ENCODE measurements at regions not wholly inside any gene's neighbourhood (a gene's known extent, or its start where the extent isn't known, plus 50 kb on each side); places are given as distances from the start of the nearest gene placed in this dataset.

DNA sequence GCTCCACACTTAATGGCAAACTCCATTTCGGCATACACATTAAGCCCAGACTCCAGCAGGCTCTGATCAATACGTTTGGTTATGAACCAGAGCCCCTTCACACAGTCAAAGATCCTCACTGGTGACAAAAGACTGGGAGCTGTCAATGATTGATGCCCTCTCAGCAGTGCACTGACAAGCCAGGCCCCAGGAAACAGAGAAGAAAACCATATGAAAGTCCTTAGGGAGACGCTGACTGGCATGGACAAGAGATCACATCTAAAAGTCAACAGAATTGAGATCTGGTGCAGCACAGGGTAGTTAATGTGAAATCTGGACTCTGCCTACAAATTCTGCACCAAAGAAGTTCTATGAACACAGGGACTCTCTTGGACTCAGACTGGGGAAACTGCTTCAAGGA lies 600.9 kb upstream of the NRP1 start:
- no peak overlapping the region for H3K4me3 ChIP-seq (ENCODE audit: low read depth, low read length)
- TF ChIP-seq, protein P1, sequence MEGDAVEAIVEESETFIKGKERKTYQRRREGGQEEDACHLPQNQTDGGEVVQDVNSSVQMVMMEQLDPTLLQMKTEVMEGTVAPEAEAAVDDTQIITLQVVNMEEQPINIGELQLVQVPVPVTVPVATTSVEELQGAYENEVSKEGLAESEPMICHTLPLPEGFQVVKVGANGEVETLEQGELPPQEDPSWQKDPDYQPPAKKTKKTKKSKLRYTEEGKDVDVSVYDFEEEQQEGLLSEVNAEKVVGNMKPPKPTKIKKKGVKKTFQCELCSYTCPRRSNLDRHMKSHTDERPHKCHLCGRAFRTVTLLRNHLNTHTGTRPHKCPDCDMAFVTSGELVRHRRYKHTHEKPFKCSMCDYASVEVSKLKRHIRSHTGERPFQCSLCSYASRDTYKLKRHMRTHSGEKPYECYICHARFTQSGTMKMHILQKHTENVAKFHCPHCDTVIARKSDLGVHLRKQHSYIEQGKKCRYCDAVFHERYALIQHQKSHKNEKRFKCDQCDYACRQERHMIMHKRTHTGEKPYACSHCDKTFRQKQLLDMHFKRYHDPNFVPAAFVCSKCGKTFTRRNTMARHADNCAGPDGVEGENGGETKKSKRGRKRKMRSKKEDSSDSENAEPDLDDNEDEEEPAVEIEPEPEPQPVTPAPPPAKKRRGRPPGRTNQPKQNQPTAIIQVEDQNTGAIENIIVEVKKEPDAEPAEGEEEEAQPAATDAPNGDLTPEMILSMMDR (conservative IDR thresholded peaks at IDR 0.05; ENCODE audit: low read depth, low read length): no peak
- no peak for DNase-seq (ENCODE audit: low read depth)

DNA sequence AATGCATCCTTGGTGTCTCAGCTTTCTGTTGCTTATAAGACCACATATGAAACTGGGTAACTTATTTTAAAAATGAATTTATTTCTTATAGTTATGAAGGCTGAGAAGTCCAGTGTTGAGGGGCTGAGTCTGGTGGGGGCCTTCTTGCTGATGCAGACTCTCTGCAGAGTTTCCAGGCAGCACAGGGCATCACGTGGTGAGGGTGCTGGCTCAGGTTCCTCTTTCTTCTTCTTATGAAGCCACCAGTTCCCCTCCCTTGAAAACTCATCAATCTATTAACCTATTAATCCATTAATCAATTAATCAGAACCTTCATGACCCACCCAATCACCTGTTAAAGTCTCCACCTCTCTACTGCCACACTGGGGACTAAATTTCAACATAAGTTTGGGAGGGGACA lies 595.6 kb upstream of the NRP1 start:
- DNase-seq (ENCODE audit: low read depth): no peak
- TF ChIP-seq, protein P1 (conservative IDR thresholded peaks at IDR 0.05; ENCODE audit: low read depth, low read length): no peak
- no peak overlapping the region for H3K4me3 ChIP-seq (ENCODE audit: low read depth, low read length)

DNA sequence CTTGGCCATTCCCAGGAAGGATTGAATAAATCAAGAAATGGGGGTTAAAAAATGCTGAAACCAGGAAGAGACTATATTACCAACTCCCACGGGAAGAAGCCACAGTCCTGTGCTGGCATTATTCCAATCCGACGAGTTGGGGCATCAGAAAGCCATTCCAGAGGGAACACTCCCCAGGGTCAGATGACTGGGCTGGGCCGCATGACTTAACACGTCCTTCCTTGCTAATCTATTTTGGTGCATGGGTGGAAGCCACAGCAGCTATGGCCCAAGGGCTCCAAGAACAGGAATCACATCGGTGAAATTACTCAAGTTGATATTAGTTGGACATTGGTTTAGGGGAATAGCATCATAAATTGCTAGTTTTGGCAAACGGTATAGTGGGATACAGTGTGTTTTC lies 592.9 kb upstream of the NRP1 start:
- DNase-seq (ENCODE audit: low read depth): peak; percentile 3
- TF ChIP-seq, protein P1 (conservative IDR thresholded peaks at IDR 0.05; ENCODE audit: low read depth, low read length): no peak

DNA sequence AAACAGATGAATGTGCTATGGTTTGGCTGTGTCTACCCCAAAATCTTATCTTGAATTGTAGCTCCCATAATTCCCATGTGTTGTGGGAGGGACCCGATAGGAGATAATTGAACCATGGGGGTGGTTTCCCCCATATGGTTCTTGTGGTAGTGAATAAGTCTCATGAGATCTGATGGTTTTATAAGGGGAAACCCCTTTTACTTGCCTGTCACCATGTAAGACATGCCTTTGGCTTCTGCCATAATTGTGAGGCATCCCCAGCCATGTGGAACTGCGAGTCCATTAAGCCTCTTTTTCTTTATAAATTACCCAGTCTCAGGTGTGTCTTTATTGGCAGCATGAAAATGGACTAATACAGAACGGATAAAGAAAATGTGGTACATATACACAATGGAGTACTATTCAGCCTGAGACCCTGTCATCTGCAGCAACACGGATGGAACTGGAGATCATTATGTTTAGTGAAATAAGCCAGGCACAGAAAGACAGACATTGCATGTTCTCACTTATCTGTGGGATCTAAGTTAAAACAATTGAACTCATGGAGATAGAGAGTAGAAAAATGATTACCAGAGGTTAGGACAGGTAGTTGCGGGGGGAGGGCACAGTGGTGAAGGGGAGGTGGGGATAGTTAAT lies 587.6 kb upstream of the NRP1 start:
- DNase-seq (ENCODE audit: low read depth): no peak
- H3K4me3 ChIP-seq (ENCODE audit: low read depth, low read length): no peak overlapping the region
- TF ChIP-seq, protein P1 (conservative IDR thresholded peaks at IDR 0.05; ENCODE audit: low read depth, low read length): no peak

More for the DNA sequence above, 592.9 kb upstream of the NRP1 start:
- H3K4me3 ChIP-seq (ENCODE audit: low read depth, low read length): no peak overlapping the region

DNA sequence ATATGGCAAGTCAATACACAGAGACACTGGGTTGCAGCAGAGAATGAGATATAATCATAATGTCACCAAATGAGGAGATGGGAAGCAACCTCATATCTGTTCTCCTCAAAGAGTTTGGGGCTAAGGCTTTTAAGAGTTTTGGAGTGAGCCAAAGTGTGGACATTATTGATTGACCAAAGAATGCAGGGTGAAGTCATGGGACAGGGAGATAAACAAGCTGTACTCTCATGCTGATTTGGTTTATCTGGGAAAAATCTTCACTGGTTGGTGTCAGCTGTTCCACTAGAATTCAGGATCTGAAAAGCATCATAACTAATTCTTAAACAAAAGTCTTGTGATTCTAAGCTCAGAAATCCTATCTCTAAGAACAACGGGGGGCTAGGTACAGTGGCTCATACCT lies 585.9 kb upstream of the NRP1 start:
- no peak for DNase-seq (ENCODE audit: low read depth)
- TF ChIP-seq, protein P1 (conservative IDR thresholded peaks at IDR 0.05; ENCODE audit: low read depth, low read length): no peak
- no peak overlapping the region for H3K4me3 ChIP-seq (ENCODE audit: low read depth, low read length)

DNA sequence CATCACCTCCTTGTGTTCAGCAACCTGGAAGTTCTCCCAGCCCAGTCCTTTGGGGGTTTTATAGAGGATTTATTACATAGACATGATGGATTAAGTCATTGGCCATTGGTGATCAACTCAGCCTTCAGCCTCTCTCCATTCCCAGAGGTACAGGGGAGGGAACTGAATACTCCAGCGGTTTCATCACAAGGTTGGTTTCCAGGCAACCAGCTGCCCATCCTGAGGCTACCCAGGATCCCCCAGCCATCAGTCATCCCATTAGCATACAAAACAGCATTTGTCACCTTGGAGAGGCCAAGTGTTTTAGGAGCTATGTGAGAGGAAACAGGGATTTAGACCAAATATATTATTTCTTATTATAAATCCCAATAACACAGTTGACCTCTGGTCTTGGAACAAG lies 584.8 kb upstream of the NRP1 start:
- TF ChIP-seq, protein P1 (conservative IDR thresholded peaks at IDR 0.05; ENCODE audit: low read depth, low read length): no peak
- no peak overlapping the region for H3K4me3 ChIP-seq (ENCODE audit: low read depth, low read length)
- DNase-seq (ENCODE audit: low read depth): no peak

DNA sequence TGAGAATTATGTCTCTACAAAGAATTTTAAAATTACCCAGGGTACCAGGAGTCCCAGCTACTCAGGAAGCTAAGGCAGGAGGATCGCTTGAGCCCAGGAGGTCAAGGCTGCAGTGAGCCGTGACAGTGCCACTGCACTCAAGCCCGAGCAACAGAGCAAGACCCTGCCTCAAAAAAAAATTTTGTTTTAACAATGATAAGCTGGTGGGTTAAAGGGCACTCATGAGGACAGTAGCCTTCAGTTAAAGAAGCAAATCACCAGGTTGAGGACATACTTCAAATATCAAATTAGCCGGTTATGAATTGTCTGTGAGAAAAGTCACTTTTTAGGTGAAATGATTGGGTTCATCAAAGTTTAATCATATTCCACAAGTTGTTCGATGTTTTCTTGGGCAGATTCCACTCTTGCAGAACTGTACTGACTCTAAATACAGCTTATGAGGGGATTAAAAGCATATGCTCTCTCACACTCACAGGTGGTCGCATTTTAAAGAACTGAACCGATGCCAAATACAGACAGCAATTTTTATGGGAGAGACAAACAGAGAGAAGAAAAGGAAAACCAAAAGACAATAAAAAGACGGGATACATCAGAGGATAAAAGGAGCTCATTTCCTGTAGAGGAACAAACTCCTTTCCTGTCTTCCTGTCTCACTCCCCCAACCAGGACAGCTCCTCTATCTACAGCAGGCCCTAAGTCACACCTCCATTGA lies 582.8 kb upstream of the NRP1 start:
- DNase-seq (ENCODE audit: low read depth): no peak
- H3K4me3 ChIP-seq (ENCODE audit: low read depth, low read length): no peak overlapping the region
- TF ChIP-seq, protein P1 (conservative IDR thresholded peaks at IDR 0.05; ENCODE audit: low read depth, low read length): no peak
